Common myeloid progenitor, CD34-positive (primary cell): ENCODE measurements at regions not wholly inside any gene's neighbourhood (a gene's known extent, or its start where the extent isn't known, plus 50 kb on each side); places are given as distances from the start of the nearest gene placed in this dataset.

Experiments used
- CTCF ChIA-PET: fragments of 350-600 bp; sonication (Branson Sonifier 250); formaldehyde crosslinking; loops from one replicate; lab custom pipeline; 2021; ENCODE audit warnings: antibody characterized with exemption; lab: Charles Lee
- POLR2A ChIA-PET: fragments of 350-600 bp; sonication (Branson Sonifier 250); formaldehyde crosslinking; loops from one replicate; lab custom pipeline; 2021; ENCODE audit warnings: antibody characterized with exemption; lab: Charles Lee
- DNase-seq, 3 donors: peaks; one replicate each; pipeline versions ENCODE4 v3.0.0 to v3.0.0-alpha.2; 2013
- H3K27ac ChIP-seq, 2 experiments: 1 replicate in 1 of 2; 2 replicates in 1 of 2; pipeline ENCODE4 v1.7.0; 2013; ENCODE audit warnings: inconsistent platforms in 2 of 2, low read length in 2 of 2, mild to moderate bottlenecking in 2 of 2, low read depth in 1 of 2, moderate library complexity in 1 of 2; ENCODE audit not compliant: severe bottlenecking in 2 of 2, insufficient read depth in 1 of 2, poor library complexity in 1 of 2
- H3K27me3 ChIP-seq, 5 experiments: replicated peaks in 2 of 5; 1 replicate in 3 of 5; 2 replicates in 2 of 5; pipeline versions ENCODE4 v1.6.1 to v1.7.0; 2013; ENCODE audit warnings: low read length in 4 of 5, mild to moderate bottlenecking in 2 of 5, moderate library complexity in 2 of 5, inconsistent platforms in 1 of 5; ENCODE audit not compliant: insufficient read depth in 5 of 5, control insufficient read depth in 4 of 5
- H3K36me3 ChIP-seq, 4 experiments: 1 replicate in 2 of 4; 2 replicates in 2 of 4; pipeline versions ENCODE4 v1.6.1 to v1.7.0; 2013; ENCODE audit warnings: low read length in 3 of 4, control low read depth in 1 of 4, mild to moderate bottlenecking in 1 of 4; ENCODE audit not compliant: control insufficient read depth in 4 of 4, insufficient read depth in 4 of 4
- H3K4me1 ChIP-seq, 4 experiments: 1 replicate in 3 of 4; 2 replicates in 1 of 4; pipeline versions ENCODE4 v1.6.1 to v1.7.1; 2013; ENCODE audit warnings: low read length in 3 of 4, mild to moderate bottlenecking in 3 of 4, control low read depth in 1 of 4, inconsistent platforms in 1 of 4, moderate library complexity in 1 of 4; ENCODE audit not compliant: control insufficient read depth in 4 of 4, insufficient read depth in 4 of 4; ENCODE audit errors: control extremely low read depth in 1 of 4
- H3K4me3 ChIP-seq, 7 experiments: 1 replicate in 4 of 7; 2 replicates in 3 of 7; pipeline versions ENCODE4 v1.5.1 to v1.7.0; 2013; ENCODE audit warnings: mild to moderate bottlenecking in 7 of 7, low read length in 6 of 7, moderate library complexity in 6 of 7, inconsistent platforms in 2 of 7, low read depth in 2 of 7, control low read depth in 1 of 7; ENCODE audit not compliant: insufficient read depth in 4 of 7, control insufficient read depth in 1 of 7; ENCODE audit errors: extremely low read depth in 1 of 7
- H3K9me3 ChIP-seq, 5 experiments: 1 replicate in 4 of 5; 2 replicates in 1 of 5; pipeline versions ENCODE4 v1.6.1 to v1.7.1; 2013; ENCODE audit warnings: low read length in 4 of 5, mild to moderate bottlenecking in 2 of 5, inconsistent platforms in 1 of 5, low read depth in 1 of 5, moderate library complexity in 1 of 5; ENCODE audit not compliant: control insufficient read depth in 4 of 5, insufficient read depth in 2 of 5; ENCODE audit errors: control extremely low read depth in 1 of 5
- WGBS: methylation state at CpG from one replicate; pipeline ENCODE4 v1.1.5; 2013; ENCODE audit not compliant: insufficient coverage; 5-methylcytosine and 5-hydroxymethylcytosine counted together

DNA sequence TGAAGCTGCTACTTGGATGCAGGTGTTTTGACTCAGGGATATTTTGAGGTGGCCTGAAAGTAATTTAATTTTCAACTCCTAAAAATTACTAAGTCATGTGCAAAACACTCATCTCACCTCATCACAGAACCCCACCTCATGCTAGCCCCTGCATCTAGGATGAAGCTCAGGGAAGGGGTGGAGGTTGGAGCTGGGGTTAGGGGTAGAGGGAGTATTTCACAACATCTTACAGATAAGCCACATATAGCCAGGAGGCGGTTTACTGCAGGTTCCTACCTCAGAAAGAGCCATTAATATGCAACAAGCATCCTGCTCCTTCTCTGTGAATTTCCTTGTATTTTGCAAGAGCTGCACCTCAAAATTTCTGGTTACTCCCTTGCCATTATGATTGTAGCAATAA lies 70.5 kb upstream of the TSPAN5 start:
- no peak overlapping the region for H3K27ac ChIP-seq
- WGBS: 80% methylated on average over 1 of the region's 1 CpG
- no peaks in the 10 kb centered on the region for H3K36me3 ChIP-seq
- H3K4me1 ChIP-seq: peaks cover 0 to 16% (median 10%) of the 10 kb centered on the region in 4 experiments
- H3K9me3 ChIP-seq: peaks cover 0 to 4% (median 0%) of the 10 kb centered on the region in 5 experiments
- DNase-seq: peak in 2 of 3 donors; percentile 14 to 26
- H3K27me3 ChIP-seq: no peaks in the 10 kb centered on the region
- ChIA-PET POLR2A (no interaction called here), CTCF (interaction anchor here (1.1 to 1.2 kb wide), 2 partner anchors 13 to 20 kb away, joined by 3 to 5 read pairs; no protein-coding TSS in a partner anchor)
- H3K4me3 ChIP-seq: no peak overlapping the region

DNA sequence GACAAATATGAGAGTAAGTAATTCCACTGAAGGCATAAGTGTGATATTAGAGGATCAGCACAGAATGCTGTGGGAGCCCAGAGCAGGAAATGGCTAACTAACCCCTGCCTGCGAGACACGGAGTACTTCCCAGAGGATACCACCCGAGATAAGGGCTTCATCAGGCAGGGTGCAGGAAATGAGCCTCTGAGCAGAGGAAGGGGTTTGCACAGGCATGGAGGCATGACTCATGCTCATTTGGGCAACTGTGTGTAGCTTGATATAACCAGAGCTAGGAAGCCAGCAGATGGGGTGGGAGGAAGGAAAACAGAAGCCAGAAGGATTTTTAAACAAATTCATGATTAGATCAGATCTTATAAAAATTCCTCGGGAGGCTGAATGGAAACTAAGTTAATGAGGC lies 70.0 kb upstream of the TSPAN5 start:
- ChIA-PET POLR2A (no interaction called here), CTCF (interaction anchor here (1.1 to 1.2 kb wide), 2 partner anchors 14 to 20 kb away, joined by 3 to 5 read pairs; no protein-coding TSS in a partner anchor)
- Histone ChIP-seq H3K27me3 (no peaks in the 10 kb centered on the region), H3K4me3 (peak overlapping the region in 2 of 7 experiments; percentile 16 to 38), H3K4me1 (peaks cover 0 to 16% (median 10%) of the 10 kb centered on the region in 4 experiments), H3K36me3 (no peaks in the 10 kb centered on the region), H3K27ac (no peak overlapping the region), H3K9me3 (peaks cover 0 to 4% (median 0%) of the 10 kb centered on the region in 5 experiments)
- 0% methylated on average over 4 of the region's 4 CpGs for WGBS
- peak; percentile 50 to 84 (median 72) for DNase-seq

DNA sequence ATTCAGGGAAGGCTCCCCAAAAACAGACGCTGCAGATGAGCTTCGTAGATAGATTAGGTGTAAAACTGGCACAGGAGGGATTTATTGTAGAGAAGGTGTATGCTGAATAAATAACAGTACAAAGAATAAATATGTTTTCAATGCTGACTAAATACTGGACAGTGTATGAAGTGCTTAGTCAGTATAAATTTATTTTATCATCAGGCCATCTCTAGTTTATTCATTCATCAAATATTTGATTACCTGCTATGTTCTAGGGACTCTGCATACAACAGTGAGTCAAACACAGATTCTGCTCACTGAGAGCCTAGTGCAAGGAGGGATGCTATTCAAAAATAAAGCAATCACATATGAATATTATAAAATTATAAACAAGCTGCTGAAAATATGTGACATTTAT lies 63.6 kb upstream of the TSPAN5 start:
- no peak for DNase-seq
- WGBS: no CpG with 5 or more reads among the region's 2 CpGs
- Histone ChIP-seq H3K27ac (no peak overlapping the region), H3K36me3 (no peaks in the 10 kb centered on the region), H3K9me3 (peaks cover 0 to 4% (median 0%) of the 10 kb centered on the region in 5 experiments), H3K4me1 (peaks cover 0 to 8% (median 4%) of the 10 kb centered on the region in 4 experiments), H3K27me3 (no peaks in the 10 kb centered on the region), H3K4me3 (no peak overlapping the region)
- CTCF ChIA-PET: no interaction called here
- POLR2A ChIA-PET: no interaction called here

DNA sequence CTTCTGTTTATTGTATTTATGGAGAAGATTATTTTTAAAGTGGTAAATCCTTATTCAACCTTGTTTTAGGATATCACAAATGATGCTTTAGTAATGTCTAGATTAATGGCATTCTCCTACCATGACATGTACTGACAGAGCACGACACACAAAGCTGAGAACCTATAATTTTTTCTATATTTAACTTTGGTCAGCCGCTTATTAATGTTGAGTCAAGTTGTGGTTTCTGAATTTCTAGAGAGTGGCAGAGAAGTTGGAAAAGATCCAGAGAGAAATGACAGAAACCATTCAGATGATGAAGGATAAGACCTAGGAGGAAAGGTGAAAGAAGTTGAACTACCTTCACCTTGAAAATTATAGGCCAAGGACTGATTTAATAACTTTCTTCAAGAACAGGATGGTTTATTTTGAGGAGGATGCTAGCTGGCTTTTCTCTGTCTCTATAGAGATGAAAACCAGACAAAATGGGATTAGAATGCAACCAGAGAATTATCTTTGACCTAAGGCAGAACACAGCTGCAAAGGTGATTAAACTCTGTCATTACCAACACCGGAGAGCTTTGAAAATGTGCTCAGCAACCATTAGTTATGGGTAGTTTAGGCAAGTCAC lies 62.6 kb upstream of the TSPAN5 start:
- peaks cover 0 to 4% (median 0%) of the 10 kb centered on the region in 5 experiments for H3K9me3 ChIP-seq
- POLR2A ChIA-PET: no interaction called here
- no CpG with 5 or more reads among the region's 3 CpGs for WGBS

DNA sequence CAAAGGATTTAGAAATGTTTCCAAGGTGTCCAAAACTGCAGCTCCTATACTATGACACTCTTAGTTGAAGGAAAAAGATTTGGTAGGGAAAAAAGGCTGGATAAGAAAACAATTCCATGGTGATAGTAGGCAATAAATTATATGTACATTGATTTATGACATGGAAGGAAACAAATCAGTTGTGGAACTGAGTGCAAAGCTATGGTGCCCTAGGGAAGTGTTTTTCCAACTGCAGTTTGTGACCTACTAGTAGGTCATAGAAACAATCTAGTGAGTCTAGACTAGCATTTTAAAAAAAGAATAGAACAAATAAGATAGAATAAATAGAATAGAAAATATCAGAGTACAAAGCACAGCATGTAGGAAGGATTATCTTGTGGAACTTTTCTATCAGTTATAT lies 58.4 kb upstream of the TSPAN5 start:
- Histone ChIP-seq H3K4me3 (no peak overlapping the region), H3K36me3 (no peaks in the 10 kb centered on the region), H3K4me1 (peaks cover 0 to 8% (median 4%) of the 10 kb centered on the region in 4 experiments), H3K9me3 (no peaks in the 10 kb centered on the region), H3K27me3 (no peaks in the 10 kb centered on the region), H3K27ac (no peak overlapping the region)
- POLR2A ChIA-PET: interaction anchor here (0.8 kb wide), 1 partner anchor 19 kb away, joined by 6 read pairs; no protein-coding TSS in a partner anchor
- CTCF ChIA-PET: no interaction called here
- DNase-seq: no peak

More for the DNA sequence above, 62.6 kb upstream of the TSPAN5 start:
- Histone ChIP-seq H3K4me1 (peaks cover 0 to 8% (median 4%) of the 10 kb centered on the region in 4 experiments), H3K4me3 (no peak overlapping the region), H3K36me3 (no peaks in the 10 kb centered on the region), H3K27ac (no peak overlapping the region), H3K27me3 (no peaks in the 10 kb centered on the region)
- DNase-seq: peak in 2 of 3 donors; percentile 40 to 46
- CTCF ChIA-PET: interaction anchor here (0.9 kb wide), 1 partner anchor 175 kb away, joined by 5 read pairs; no protein-coding TSS in a partner anchor

DNA sequence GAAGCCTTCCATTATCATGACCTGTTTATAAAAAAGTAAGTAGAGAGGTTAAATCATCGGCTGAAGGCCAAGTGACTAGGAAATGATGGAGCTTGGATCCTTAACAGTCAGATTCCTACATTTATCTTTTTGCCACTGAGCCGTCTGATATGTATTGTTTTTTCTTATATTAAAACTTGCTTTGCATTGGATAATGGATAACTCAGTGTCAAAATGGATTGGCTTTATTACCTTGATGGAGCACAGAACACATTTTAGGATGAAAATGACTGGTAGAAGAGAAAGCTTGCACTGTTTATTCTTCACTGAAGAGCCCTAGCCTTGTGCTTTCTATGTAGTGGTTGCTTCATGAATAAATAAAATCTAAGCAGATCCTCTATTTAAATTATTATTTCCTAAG lies 54.2 kb upstream of the TSPAN5 start:
- CTCF ChIA-PET: no interaction called here
- no peak overlapping the region for H3K27ac ChIP-seq
- no peaks in the 10 kb centered on the region for H3K36me3 ChIP-seq
- no peak for DNase-seq
- H3K9me3 ChIP-seq: no peaks in the 10 kb centered on the region
- no peaks in the 10 kb centered on the region for H3K4me1 ChIP-seq
- H3K27me3 ChIP-seq: no peaks in the 10 kb centered on the region
- POLR2A ChIA-PET: no interaction called here
- no CpG with 5 or more reads among the region's 2 CpGs for WGBS
- no peak overlapping the region for H3K4me3 ChIP-seq

DNA sequence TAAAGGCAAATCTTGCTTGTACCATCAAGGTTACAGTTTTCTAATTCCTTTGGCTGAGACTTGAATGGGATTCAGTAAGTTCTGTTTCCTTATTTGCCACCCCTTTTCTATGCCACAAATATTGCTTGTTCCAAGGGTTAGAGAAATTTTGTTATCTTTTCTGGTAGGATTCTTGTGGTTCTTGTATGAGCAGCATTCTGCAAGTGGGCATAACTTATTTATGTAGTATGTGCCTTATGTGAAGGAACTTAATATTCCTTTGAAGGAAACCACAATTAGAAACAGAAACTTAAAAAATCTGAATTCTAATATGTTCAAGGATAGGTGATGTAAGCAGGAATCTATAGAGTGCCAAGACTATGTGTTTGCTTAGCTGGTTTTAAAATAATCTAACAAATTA lies 53.1 kb upstream of the TSPAN5 start:
- Histone ChIP-seq H3K4me3 (no peak overlapping the region), H3K4me1 (no peaks in the 10 kb centered on the region), H3K9me3 (peaks cover 0 to 2% (median 0%) of the 10 kb centered on the region in 5 experiments), H3K27me3 (no peaks in the 10 kb centered on the region), H3K36me3 (no peaks in the 10 kb centered on the region), H3K27ac (no peak overlapping the region)
- CTCF ChIA-PET: no interaction called here
- DNase-seq: no peak
- POLR2A ChIA-PET: no interaction called here
